OCI-LY3 (cell line): ENCODE measurements at regions not wholly inside any gene's neighbourhood (a gene's known extent, or its start where the extent isn't known, plus 50 kb on each side); places are given as distances from the start of the nearest gene placed in this dataset.

ENCODE experiments used
- H2AFZ ChIP-seq: fragments of 200-600, 300-600 bp; shearing (Covaris generic); 2 replicates; pipeline ENCODE4 v1.6.0; 2014; ENCODE audit warnings: antibody characterized with exemption, low read depth, low read length
- H3K27ac ChIP-seq: fragments of 200-600, 300-600 bp; sonication (generic); 2 replicates; pipeline ENCODE4 v1.5.1; 2014; ENCODE audit warnings: mild to moderate bottlenecking, low read length, moderate library complexity, mixed read lengths
- H3K27me3 ChIP-seq: fragments of 200-600, 300-600 bp; sonication (generic); 2 replicates; pipeline ENCODE4 v1.6.1; 2014; ENCODE audit warnings: low read depth, low read length, mixed read lengths
- H3K36me3 ChIP-seq: fragments of 200-600, 300-600 bp; sonication (generic); replicated peaks from 2 replicates; pipeline ENCODE3; 2014; ENCODE audit warnings: low read depth, low read length, mixed read lengths
- H3K4me1 ChIP-seq: fragments of 300-600, 200-600 bp; sonication (generic); 2 replicates; pipeline ENCODE4 v1.6.1; 2014; ENCODE audit warnings: low read length, mixed read lengths
- H3K4me2 ChIP-seq: fragments of 200-600, 300-600 bp; sonication (generic); 2 replicates; pipeline ENCODE4 v1.6.1; 2014; ENCODE audit warnings: low read length, mixed read lengths
- H3K4me3 ChIP-seq: fragments of 300-600, 200-600 bp; sonication (generic); 2 replicates; pipeline ENCODE4 v1.5.1; 2014; ENCODE audit warnings: antibody characterized with exemption, mild to moderate bottlenecking, low read length, moderate library complexity
- H3K79me2 ChIP-seq: fragments of 300-600, 200-600 bp; shearing (Covaris generic); 2 replicates; pipeline ENCODE4 v1.6.1; 2014; ENCODE audit warnings: mild to moderate bottlenecking, low read length, mixed read lengths
- H3K9ac ChIP-seq: fragments of 300-600, 200-600 bp; shearing (Covaris generic); 2 replicates; pipeline ENCODE4 v1.6.0; 2014; ENCODE audit warnings: mild to moderate bottlenecking, low read length, moderate library complexity
- H3K9me3 ChIP-seq: fragments of 200-600, 300-600 bp; shearing (Covaris generic); 2 replicates; pipeline ENCODE4 v1.6.1; 2014; ENCODE audit warnings: low read length, mixed read lengths; ENCODE audit not compliant: insufficient read depth
- H4K20me1 ChIP-seq: fragments of 200-600, 300-600 bp; sonication (generic); 2 replicates; pipeline ENCODE4 v1.6.1; 2016; ENCODE audit warnings: low read length, mixed read lengths; ENCODE audit not compliant: insufficient read depth
- EZH2phosphoT487 ChIP-seq: fragments of 200-600 bp; shearing (Covaris generic); IDR thresholded peaks from 2 replicates; pipeline ENCODE4 v1.6.1; 2018; ENCODE audit warnings: antibody characterized with exemption, mixed run types, low read depth
- TF ChIP-seq, protein P1 (sequence below): fragments of 200-600, 300-600 bp; sonication (generic); IDR thresholded peaks from 2 replicates; pipeline ENCODE4 v1.5.1; 2014; ENCODE audit warnings: antibody characterized with exemption, low read length, low read depth

DNA sequence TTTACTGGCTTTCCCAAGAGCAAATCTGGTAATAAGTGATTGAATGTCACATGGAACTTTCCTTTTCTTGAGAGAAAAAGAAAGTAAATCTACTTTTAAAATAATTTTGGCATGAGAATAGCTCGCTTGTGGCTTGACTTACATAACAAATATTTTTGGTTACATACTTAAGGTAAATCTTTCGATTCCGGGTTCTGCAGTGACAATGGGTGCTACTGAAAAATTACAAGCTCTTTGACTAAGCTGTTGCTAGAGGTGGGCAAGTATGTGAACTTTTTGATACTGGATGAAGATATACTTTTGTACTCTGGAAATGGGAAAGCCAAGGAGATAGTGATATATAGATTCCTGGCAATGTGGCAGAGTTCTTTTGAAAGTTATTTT, 51.9 kb upstream of the OTOL1 start:
- H3K27ac ChIP-seq, result no peak overlapping the region
- no peaks in the 10 kb centered on the region for H3K9me3 ChIP-seq
- H2AFZ ChIP-seq, result no peak overlapping the region
- H4K20me1 ChIP-seq, result no peaks in the 10 kb centered on the region
- H3K4me2 ChIP-seq, result no peak overlapping the region
- no peaks in the 10 kb centered on the region for H3K4me1 ChIP-seq
- H3K27me3 ChIP-seq, result no peaks in the 10 kb centered on the region
- H3K4me3 ChIP-seq, result no peak overlapping the region
- H3K36me3 ChIP-seq, result no peaks in the 10 kb centered on the region
- H3K79me2 ChIP-seq, result no peaks in the 10 kb centered on the region
- H3K9ac ChIP-seq, result no peak overlapping the region
- TF ChIP-seq EZH2phosphoT487, result no peak
- TF ChIP-seq, protein P1, sequence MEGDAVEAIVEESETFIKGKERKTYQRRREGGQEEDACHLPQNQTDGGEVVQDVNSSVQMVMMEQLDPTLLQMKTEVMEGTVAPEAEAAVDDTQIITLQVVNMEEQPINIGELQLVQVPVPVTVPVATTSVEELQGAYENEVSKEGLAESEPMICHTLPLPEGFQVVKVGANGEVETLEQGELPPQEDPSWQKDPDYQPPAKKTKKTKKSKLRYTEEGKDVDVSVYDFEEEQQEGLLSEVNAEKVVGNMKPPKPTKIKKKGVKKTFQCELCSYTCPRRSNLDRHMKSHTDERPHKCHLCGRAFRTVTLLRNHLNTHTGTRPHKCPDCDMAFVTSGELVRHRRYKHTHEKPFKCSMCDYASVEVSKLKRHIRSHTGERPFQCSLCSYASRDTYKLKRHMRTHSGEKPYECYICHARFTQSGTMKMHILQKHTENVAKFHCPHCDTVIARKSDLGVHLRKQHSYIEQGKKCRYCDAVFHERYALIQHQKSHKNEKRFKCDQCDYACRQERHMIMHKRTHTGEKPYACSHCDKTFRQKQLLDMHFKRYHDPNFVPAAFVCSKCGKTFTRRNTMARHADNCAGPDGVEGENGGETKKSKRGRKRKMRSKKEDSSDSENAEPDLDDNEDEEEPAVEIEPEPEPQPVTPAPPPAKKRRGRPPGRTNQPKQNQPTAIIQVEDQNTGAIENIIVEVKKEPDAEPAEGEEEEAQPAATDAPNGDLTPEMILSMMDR, result no peak

DNA sequence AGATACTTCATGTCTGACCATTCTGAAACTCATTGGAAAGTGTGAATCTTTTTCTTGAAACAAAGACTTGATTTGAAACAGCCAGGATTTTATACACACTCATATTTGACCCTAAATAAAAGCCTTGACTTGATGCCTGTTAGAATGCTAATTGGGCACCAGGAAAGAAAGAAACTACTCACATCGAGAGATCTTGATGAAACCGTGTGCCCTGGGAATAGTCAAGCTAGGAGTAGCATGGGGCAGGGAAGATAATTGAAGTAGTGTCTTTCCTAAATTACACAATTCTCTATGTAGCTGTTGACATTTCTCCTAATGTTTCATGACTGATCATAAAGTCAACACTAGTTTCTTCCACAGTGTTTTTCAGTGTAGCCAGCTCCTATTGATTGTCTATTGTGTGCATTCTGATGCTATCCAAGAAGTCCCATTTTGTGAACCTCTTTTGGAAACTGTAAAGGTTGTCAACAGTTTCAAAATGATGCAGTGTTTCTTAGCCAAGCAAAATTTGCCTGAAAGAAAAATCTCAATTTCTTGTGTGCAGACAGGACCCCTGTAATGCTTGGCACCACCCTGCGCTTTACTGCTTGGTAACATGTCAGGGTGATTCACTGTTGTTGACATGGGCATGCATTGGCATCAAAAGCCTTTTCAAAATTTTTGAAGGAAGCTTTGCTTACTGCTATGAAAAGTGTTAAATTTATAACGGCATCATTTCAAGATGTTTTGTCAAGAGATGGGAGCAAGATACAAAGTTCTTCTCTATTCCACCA, 52.5 kb upstream of the OTOL1 start:
- no peaks in the 10 kb centered on the region for H4K20me1 ChIP-seq
- TF ChIP-seq EZH2phosphoT487, result no peak
- TF ChIP-seq, protein P1, result no peak
- no peaks in the 10 kb centered on the region for H3K79me2 ChIP-seq
- H3K27ac ChIP-seq, result no peak overlapping the region
- H3K4me3 ChIP-seq, result no peak overlapping the region
- H3K9ac ChIP-seq, result no peak overlapping the region
- no peak overlapping the region for H3K4me2 ChIP-seq
- no peaks in the 10 kb centered on the region for H3K27me3 ChIP-seq
- no peaks in the 10 kb centered on the region for H3K9me3 ChIP-seq
- no peak overlapping the region for H2AFZ ChIP-seq
- no peaks in the 10 kb centered on the region for H3K4me1 ChIP-seq
- H3K36me3 ChIP-seq, result no peaks in the 10 kb centered on the region

DNA sequence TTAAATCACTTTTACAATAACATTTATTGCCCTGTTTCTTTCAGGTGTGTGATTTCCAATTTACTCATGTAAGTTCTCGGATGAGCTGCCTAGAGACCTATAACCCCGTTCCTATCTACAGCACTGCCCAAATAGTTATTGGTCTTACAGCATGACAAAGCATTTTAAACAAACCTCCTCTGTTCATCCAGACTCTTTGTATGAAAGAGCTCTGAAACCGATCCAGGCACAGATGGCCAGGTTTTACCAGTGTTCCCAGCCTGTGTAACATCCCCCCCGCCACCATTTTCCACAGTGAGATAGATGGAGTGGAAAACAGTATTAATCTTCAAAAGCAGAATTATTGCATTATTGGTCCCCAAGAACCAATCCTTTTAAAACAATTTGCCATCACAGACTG, 59.0 kb upstream of the SPTSSB start:
- H3K4me1 ChIP-seq, result peaks cover 9% of the 10 kb centered on the region
- H3K27me3 ChIP-seq, result no peaks in the 10 kb centered on the region
- H3K4me2 ChIP-seq, result no peak overlapping the region
- H4K20me1 ChIP-seq, result no peaks in the 10 kb centered on the region
- no peak overlapping the region for H3K27ac ChIP-seq
- no peak for TF ChIP-seq EZH2phosphoT487
- TF ChIP-seq, protein P1, result no peak
- no peaks in the 10 kb centered on the region for H3K79me2 ChIP-seq
- H3K4me3 ChIP-seq, result no peak overlapping the region
- no peaks in the 10 kb centered on the region for H3K9me3 ChIP-seq
- H3K9ac ChIP-seq, result no peak overlapping the region
- H3K36me3 ChIP-seq, result no peaks in the 10 kb centered on the region
- no peak overlapping the region for H2AFZ ChIP-seq

DNA sequence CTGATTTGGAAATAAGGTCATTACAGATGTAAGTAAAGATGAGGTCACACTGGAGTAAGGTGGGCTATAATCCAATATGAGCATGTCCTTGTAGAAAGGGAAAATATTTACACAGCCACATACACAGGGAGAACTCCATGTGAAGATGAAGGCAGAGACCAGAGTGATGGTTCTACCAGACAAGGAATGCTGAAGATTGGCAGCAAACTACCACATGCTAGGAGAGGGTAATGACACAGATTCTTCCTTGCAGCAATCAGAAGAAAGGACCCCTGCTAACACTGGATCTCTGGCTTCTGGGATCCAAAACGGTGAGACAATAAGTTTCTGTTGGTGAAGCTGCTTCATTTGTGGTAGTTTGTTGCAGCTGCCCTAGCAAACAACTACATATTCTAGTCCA, 56.0 kb upstream of the SPTSSB start:
- Histone ChIP-seq H3K27ac (no peak overlapping the region), H3K4me2 (no peak overlapping the region), H2AFZ (no peak overlapping the region), H3K36me3 (no peaks in the 10 kb centered on the region), H3K79me2 (no peaks in the 10 kb centered on the region), H3K9me3 (no peaks in the 10 kb centered on the region), H3K27me3 (no peaks in the 10 kb centered on the region), H3K4me3 (no peak overlapping the region), H3K9ac (no peak overlapping the region), H3K4me1 (peaks cover 9% of the 10 kb centered on the region), H4K20me1 (no peaks in the 10 kb centered on the region)
- TF ChIP-seq EZH2phosphoT487, result no peak
- TF ChIP-seq, protein P1, result no peak
